ENCODE measurements at regions not wholly inside any gene's neighbourhood (a gene's known extent, or its start where the extent isn't known, plus 50 kb on each side); places are given as distances from the start of the nearest gene placed in this dataset.

DNA sequence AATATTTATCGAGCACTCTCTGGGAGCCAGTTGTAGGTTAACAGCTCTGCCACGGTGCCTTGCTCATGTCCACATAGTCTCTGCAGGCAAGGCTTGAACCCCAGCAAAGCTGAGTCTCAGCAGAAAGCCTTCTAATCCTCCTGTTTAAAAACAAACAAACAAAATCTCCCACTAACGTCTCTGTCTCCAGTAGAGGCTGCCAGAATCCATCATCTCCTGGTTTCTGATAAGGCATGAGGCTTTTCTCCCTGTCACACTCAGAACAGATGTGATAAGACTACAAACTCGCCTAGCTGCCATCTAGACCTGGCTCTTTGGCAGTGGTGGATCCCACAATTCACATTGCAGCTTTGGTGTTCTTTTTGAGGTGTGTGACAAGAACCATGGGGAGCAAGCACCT, 813.2 kb downstream of the AACS start:
- H3K9me3 ChIP-seq (ENCODE audit: severe bottlenecking): no peaks in the 10 kb centered on the region
- H3K4me1 ChIP-seq (ENCODE audit: insufficient read depth, poor library complexity, severe bottlenecking): no peaks in the 10 kb centered on the region
- H3K4me3 ChIP-seq (ENCODE audit: severe bottlenecking): no peak overlapping the region
- H3K27me3 ChIP-seq (ENCODE audit: insufficient read depth, poor library complexity, severe bottlenecking): no peaks in the 10 kb centered on the region
- DNase-seq (ENCODE audit: low spot score) (no peak), ATAC-seq (ENCODE audit: low read depth) (no peak)
- TF ChIP-seq, protein P1, sequence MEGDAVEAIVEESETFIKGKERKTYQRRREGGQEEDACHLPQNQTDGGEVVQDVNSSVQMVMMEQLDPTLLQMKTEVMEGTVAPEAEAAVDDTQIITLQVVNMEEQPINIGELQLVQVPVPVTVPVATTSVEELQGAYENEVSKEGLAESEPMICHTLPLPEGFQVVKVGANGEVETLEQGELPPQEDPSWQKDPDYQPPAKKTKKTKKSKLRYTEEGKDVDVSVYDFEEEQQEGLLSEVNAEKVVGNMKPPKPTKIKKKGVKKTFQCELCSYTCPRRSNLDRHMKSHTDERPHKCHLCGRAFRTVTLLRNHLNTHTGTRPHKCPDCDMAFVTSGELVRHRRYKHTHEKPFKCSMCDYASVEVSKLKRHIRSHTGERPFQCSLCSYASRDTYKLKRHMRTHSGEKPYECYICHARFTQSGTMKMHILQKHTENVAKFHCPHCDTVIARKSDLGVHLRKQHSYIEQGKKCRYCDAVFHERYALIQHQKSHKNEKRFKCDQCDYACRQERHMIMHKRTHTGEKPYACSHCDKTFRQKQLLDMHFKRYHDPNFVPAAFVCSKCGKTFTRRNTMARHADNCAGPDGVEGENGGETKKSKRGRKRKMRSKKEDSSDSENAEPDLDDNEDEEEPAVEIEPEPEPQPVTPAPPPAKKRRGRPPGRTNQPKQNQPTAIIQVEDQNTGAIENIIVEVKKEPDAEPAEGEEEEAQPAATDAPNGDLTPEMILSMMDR (IDR thresholded peaks at IDR 0.05; ENCODE audit: poor library complexity, severe bottlenecking): no peak
- H3K27ac ChIP-seq (ENCODE audit: poor library complexity, severe bottlenecking): no peak overlapping the region
- no peaks in the 10 kb centered on the region for H3K36me3 ChIP-seq (ENCODE audit: low read depth)

DNA sequence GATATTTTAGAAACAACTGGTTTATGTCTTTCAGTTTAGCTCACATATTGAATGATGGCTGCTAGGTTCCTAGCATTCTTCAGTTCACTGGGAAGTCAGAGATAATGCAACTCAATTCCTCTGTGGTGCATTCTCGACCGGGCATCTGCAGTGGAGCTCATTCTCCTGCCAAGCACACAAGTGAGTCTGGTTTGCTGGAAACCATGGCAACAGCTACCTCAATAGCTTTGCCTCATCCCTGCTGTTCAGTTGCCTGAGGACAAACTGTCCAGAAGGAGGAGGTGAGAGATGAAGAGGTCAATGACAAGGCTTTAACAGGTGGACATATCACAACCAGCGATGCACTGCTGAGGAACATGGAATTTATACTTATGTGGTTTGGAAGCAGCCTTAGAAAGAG, 816.9 kb downstream of the AACS start:
- Histone ChIP-seq H3K27me3 (ENCODE audit: insufficient read depth, poor library complexity, severe bottlenecking) (no peaks in the 10 kb centered on the region), H3K9me3 (ENCODE audit: severe bottlenecking) (no peaks in the 10 kb centered on the region), H3K4me1 (ENCODE audit: insufficient read depth, poor library complexity, severe bottlenecking) (no peaks in the 10 kb centered on the region), H3K4me3 (ENCODE audit: severe bottlenecking) (no peak overlapping the region), H3K27ac (ENCODE audit: poor library complexity, severe bottlenecking) (no peak overlapping the region), H3K36me3 (ENCODE audit: low read depth) (no peaks in the 10 kb centered on the region)
- TF ChIP-seq, protein P1 (IDR thresholded peaks at IDR 0.05; ENCODE audit: poor library complexity, severe bottlenecking): no peak
- ATAC-seq (ENCODE audit: low read depth): no peak
- no peak for DNase-seq (ENCODE audit: low spot score)

DNA sequence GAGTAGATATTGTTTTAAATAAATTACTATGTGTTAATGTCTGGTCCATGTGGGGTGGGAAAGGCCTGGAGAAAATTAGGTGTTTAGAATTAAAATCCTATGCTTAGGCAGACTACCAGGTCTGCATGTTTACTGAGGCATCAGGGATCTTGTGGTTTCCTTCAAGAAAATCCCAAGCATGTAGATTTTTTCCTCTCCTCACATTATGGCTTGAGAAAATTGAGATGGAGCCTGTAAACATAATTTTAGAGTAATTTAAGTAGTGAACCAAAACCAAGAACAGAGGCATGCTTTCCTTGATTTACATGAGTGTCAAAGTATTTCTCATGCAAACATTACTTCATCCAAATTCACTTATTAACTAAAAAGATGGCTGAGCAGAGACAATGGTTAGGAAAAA, 823.7 kb downstream of the AACS start:
- no peaks in the 10 kb centered on the region for H3K27me3 ChIP-seq (ENCODE audit: insufficient read depth, poor library complexity, severe bottlenecking)
- DNase-seq (ENCODE audit: low spot score) (no peak), ATAC-seq (ENCODE audit: low read depth) (no peak)
- H3K9me3 ChIP-seq (ENCODE audit: severe bottlenecking): no peaks in the 10 kb centered on the region
- H3K4me1 ChIP-seq (ENCODE audit: insufficient read depth, poor library complexity, severe bottlenecking): peaks cover 9% of the 10 kb centered on the region
- H3K4me3 ChIP-seq (ENCODE audit: severe bottlenecking): no peak overlapping the region
- H3K27ac ChIP-seq (ENCODE audit: poor library complexity, severe bottlenecking): no peak overlapping the region
- TF ChIP-seq, protein P1 (IDR thresholded peaks at IDR 0.05; ENCODE audit: poor library complexity, severe bottlenecking): no peak
- no peaks in the 10 kb centered on the region for H3K36me3 ChIP-seq (ENCODE audit: low read depth)

DNA sequence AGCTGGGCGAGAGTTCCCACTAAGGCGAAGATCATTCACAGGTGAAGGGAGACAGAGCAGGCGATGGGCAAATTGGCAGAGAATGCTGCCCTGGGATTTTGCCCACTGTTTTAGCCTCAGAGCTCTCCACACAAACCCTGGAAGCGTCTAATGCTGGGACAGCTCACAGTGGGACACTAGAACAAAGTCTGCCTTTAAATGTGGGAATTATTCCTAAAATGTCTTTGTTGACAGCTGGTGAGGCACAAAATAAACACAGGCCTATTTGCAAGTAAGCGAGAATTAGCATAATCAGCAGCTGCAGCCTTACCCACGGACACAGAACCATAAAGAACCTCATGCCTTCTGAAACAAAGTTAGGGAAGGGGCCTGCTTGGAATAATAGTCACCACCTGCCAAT, 824.5 kb downstream of the AACS start:
- no peak for ATAC-seq (ENCODE audit: low read depth)
- Histone ChIP-seq H3K4me1 (ENCODE audit: insufficient read depth, poor library complexity, severe bottlenecking) (peaks cover 9% of the 10 kb centered on the region), H3K27ac (ENCODE audit: poor library complexity, severe bottlenecking) (no peak overlapping the region), H3K4me3 (ENCODE audit: severe bottlenecking) (no peak overlapping the region), H3K27me3 (ENCODE audit: insufficient read depth, poor library complexity, severe bottlenecking) (no peaks in the 10 kb centered on the region), H3K9me3 (ENCODE audit: severe bottlenecking) (no peaks in the 10 kb centered on the region), H3K36me3 (ENCODE audit: low read depth) (no peaks in the 10 kb centered on the region)
- TF ChIP-seq, protein P1 (IDR thresholded peaks at IDR 0.05; ENCODE audit: poor library complexity, severe bottlenecking): no peak
- DNase-seq (ENCODE audit: low spot score): no peak

DNA sequence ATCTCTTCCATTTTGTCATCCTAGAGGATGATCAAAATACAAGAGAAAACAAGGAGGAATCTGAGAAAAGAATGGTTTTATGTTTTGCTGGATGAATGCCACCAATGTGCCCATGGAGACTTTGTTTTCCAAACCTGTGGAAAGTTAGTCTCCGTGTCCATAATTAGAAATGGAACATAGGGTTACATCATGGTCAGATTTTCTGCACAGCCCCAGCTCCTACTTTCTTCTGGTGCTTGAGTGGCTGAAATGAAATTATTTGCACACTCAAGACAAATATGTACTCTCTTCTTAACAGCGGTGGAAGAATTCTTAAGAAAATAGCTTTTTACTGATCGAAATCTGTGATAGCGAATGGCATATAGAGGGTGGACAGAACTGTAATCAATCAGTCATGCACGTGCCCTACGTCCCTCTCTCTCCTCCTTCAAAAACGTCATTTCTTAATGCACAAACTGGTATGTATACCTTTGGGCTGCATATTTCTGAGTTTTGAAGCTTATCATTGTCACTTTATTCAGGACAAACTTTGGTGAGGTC, 825.2 kb downstream of the AACS start:
- no peaks in the 10 kb centered on the region for H3K36me3 ChIP-seq (ENCODE audit: low read depth)
- no peak overlapping the region for H3K4me3 ChIP-seq (ENCODE audit: severe bottlenecking)
- ATAC-seq (ENCODE audit: low read depth) (no peak), DNase-seq (ENCODE audit: low spot score) (no peak)
- H3K27ac ChIP-seq (ENCODE audit: poor library complexity, severe bottlenecking): no peak overlapping the region
- no peaks in the 10 kb centered on the region for H3K9me3 ChIP-seq (ENCODE audit: severe bottlenecking)
- peaks cover 9% of the 10 kb centered on the region for H3K4me1 ChIP-seq (ENCODE audit: insufficient read depth, poor library complexity, severe bottlenecking)
- TF ChIP-seq, protein P1 (IDR thresholded peaks at IDR 0.05; ENCODE audit: poor library complexity, severe bottlenecking): no peak
- H3K27me3 ChIP-seq (ENCODE audit: insufficient read depth, poor library complexity, severe bottlenecking): no peaks in the 10 kb centered on the region
